ENCODE measurements at regions not wholly inside any gene's neighbourhood (a gene's known extent, or its start where the extent isn't known, plus 50 kb on each side); places are given as distances from the start of the nearest gene placed in this dataset.

- no peak for DNase-seq
- Histone ChIP-seq H3K4me1 (no peaks in the 10 kb centered on the region), H3K4me3 (no peak overlapping the region), H3K27me3 (no peaks in the 10 kb centered on the region), H3K36me3 (no peaks in the 10 kb centered on the region), H3K27ac (no peak overlapping the region), H3K9me3 (replicated peaks) (no peaks in the 10 kb centered on the region)
Observed at GRCh38 chr18:25416374-25416773, 64.4 kb upstream of the ZNF521 start.

- Histone ChIP-seq H3K27ac (no peak overlapping the region), H3K27me3 (no peaks in the 10 kb centered on the region), H3K4me1 (no peaks in the 10 kb centered on the region), H3K36me3 (no peaks in the 10 kb centered on the region), H3K4me3 (no peak overlapping the region), H3K9me3 (replicated peaks) (no peaks in the 10 kb centered on the region)
- DNase-seq = no peak
Observed at GRCh38 chr18:25409971-25410370, 58.0 kb upstream of the ZNF521 start.

GRCh38 chr18:25408293-25408692 is 56.3 kb upstream of the ZNF521 start:
- Histone ChIP-seq H3K27ac (no peak overlapping the region), H3K4me1 (no peaks in the 10 kb centered on the region), H3K36me3 (no peaks in the 10 kb centered on the region), H3K27me3 (no peaks in the 10 kb centered on the region), H3K4me3 (no peak overlapping the region), H3K9me3 (replicated peaks) (no peaks in the 10 kb centered on the region)
- no peak for DNase-seq

Data from SJCRH30 (cell line).